ENCODE measurements at regions not wholly inside any gene's neighbourhood (a gene's known extent, or its start where the extent isn't known, plus 50 kb on each side); places are given as distances from the start of the nearest gene placed in this dataset.

- H3K9me3 ChIP-seq (ENCODE audit: low read length) = no peaks in the 10 kb centered on the region
- no peak overlapping the region for H3K27ac ChIP-seq (ENCODE audit: low read length)
- no peak for DNase-seq
- no peaks in the 10 kb centered on the region for H3K9me2 ChIP-seq (replicated peaks; ENCODE audit: insufficient read depth, low read length)
- no peak overlapping the region for H3K4me2 ChIP-seq (ENCODE audit: low read depth, low read length, poor library complexity, severe bottlenecking)
- no peaks in the 10 kb centered on the region for H3K36me3 ChIP-seq (ENCODE audit: insufficient read depth, low read length)
- no peaks in the 10 kb centered on the region for H3K4me1 ChIP-seq (ENCODE audit: low read length)
- H4K20me1 ChIP-seq (ENCODE audit: insufficient read depth, low read depth, low read length) = no peaks in the 10 kb centered on the region
- H2AFZ ChIP-seq (ENCODE audit: low read length) = no peak overlapping the region
- H3K9ac ChIP-seq (ENCODE audit: low read length) = no peak overlapping the region
- H3K79me2 ChIP-seq (ENCODE audit: low read length) = no peaks in the 10 kb centered on the region
- no peaks in the 10 kb centered on the region for H3K27me3 ChIP-seq (ENCODE audit: low read length)
- H3K4me3 ChIP-seq (ENCODE audit: low read length) = no peak overlapping the region
These were observed 263.6 kb downstream of the ACTR3B start for GRCh38 chr7:153023194-153023592.

DNA sequence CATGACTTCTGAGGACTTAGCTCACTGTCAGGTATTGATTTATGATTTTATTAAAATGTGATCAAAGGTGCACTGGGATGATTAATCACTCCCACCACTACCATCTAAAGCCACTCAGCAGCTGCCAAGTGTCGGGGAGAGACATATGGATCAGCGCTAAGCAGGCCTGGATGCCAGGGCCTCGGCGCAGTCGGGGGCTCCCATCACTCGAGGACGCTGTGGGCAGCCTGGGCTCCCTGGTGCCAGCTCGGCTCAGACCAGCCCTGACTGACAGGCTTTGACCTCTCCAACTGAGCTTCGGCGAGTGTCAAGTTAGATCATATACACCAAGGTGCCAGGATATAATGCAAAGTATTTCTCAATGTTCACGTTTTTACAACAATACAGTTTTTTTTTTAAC is 267.7 kb downstream of the ACTR3B start:
- no peaks in the 10 kb centered on the region for H3K27me3 ChIP-seq (ENCODE audit: low read length)
- H3K4me3 ChIP-seq (ENCODE audit: low read length) = no peak overlapping the region
- H3K9me2 ChIP-seq (replicated peaks; ENCODE audit: insufficient read depth, low read length) = no peaks in the 10 kb centered on the region
- H3K27ac ChIP-seq (ENCODE audit: low read length) = no peak overlapping the region
- H4K20me1 ChIP-seq (ENCODE audit: insufficient read depth, low read depth, low read length) = no peaks in the 10 kb centered on the region
- H3K36me3 ChIP-seq (ENCODE audit: insufficient read depth, low read length) = no peaks in the 10 kb centered on the region
- no peak for DNase-seq
- H3K4me1 ChIP-seq (ENCODE audit: low read length) = no peaks in the 10 kb centered on the region
- no peaks in the 10 kb centered on the region for H3K9me3 ChIP-seq (ENCODE audit: low read length)
- no peak overlapping the region for H3K9ac ChIP-seq (ENCODE audit: low read length)
- no peak overlapping the region for H3K4me2 ChIP-seq (ENCODE audit: low read depth, low read length, poor library complexity, severe bottlenecking)
- no peak overlapping the region for H2AFZ ChIP-seq (ENCODE audit: low read length)
- H3K79me2 ChIP-seq (ENCODE audit: low read length) = no peaks in the 10 kb centered on the region

DNA sequence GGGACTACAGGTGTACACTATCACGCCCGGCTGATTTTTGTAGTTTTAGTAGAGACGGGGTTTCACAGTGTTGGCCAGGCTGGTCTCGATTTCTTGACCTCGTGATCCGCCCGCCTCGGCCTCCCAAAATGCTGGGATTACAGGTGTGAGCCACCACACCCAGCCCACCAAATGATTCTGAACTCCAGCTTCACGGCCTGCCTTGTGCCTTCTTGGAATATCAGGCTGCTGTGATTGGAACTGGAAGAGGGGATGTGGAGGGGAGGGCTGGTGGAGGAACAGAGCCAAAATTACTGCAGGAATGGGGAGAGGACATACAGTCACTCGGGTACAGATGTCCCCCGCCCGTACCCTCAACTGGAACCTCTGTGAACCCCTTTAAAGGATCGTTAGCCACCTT is 268.4 kb downstream of the ACTR3B start:
- no peaks in the 10 kb centered on the region for H3K4me1 ChIP-seq (ENCODE audit: low read length)
- no peak overlapping the region for H3K27ac ChIP-seq (ENCODE audit: low read length)
- no peaks in the 10 kb centered on the region for H3K9me2 ChIP-seq (replicated peaks; ENCODE audit: insufficient read depth, low read length)
- H3K79me2 ChIP-seq (ENCODE audit: low read length) = no peaks in the 10 kb centered on the region
- H2AFZ ChIP-seq (ENCODE audit: low read length) = no peak overlapping the region
- H3K27me3 ChIP-seq (ENCODE audit: low read length) = no peaks in the 10 kb centered on the region
- no peak overlapping the region for H3K4me3 ChIP-seq (ENCODE audit: low read length)
- no peaks in the 10 kb centered on the region for H3K9me3 ChIP-seq (ENCODE audit: low read length)
- H3K9ac ChIP-seq (ENCODE audit: low read length) = no peak overlapping the region
- no peaks in the 10 kb centered on the region for H4K20me1 ChIP-seq (ENCODE audit: insufficient read depth, low read depth, low read length)
- no peak overlapping the region for H3K4me2 ChIP-seq (ENCODE audit: low read depth, low read length, poor library complexity, severe bottlenecking)
- DNase-seq = no peak
- H3K36me3 ChIP-seq (ENCODE audit: insufficient read depth, low read length) = no peaks in the 10 kb centered on the region

GRCh38 chr7:153030976-153031375 is 271.4 kb downstream of the ACTR3B start:
- no peaks in the 10 kb centered on the region for H3K9me3 ChIP-seq (ENCODE audit: low read length)
- H3K9ac ChIP-seq (ENCODE audit: low read length) = no peak overlapping the region
- no peaks in the 10 kb centered on the region for H3K79me2 ChIP-seq (ENCODE audit: low read length)
- DNase-seq = no peak
- no peaks in the 10 kb centered on the region for H4K20me1 ChIP-seq (ENCODE audit: insufficient read depth, low read depth, low read length)
- H3K4me2 ChIP-seq (ENCODE audit: low read depth, low read length, poor library complexity, severe bottlenecking) = no peak overlapping the region
- no peaks in the 10 kb centered on the region for H3K36me3 ChIP-seq (ENCODE audit: insufficient read depth, low read length)
- no peaks in the 10 kb centered on the region for H3K9me2 ChIP-seq (replicated peaks; ENCODE audit: insufficient read depth, low read length)
- no peak overlapping the region for H2AFZ ChIP-seq (ENCODE audit: low read length)
- H3K27me3 ChIP-seq (ENCODE audit: low read length) = no peaks in the 10 kb centered on the region
- no peak overlapping the region for H3K4me3 ChIP-seq (ENCODE audit: low read length)
- no peaks in the 10 kb centered on the region for H3K4me1 ChIP-seq (ENCODE audit: low read length)
- no peak overlapping the region for H3K27ac ChIP-seq (ENCODE audit: low read length)

DNA sequence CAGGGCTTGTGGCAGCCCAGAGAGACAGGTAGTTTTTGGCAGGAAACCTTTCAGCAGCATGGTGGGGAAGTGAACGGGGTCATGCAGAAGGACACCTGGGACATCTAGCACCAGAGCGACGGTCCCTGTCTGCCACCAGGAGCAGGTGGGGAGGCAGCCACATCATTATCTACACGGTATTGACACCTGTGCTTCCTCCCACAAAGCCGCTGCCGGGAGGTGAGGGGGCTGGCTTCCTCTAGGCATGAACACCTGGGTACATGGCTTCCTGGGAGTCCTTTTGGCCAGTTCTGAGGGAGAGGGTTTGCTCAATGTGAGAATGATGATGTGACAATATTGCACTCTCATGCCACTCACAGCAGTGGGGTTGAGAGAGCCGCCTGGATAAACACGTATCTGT is 275.2 kb downstream of the ACTR3B start:
- Histone ChIP-seq H3K27me3 (ENCODE audit: low read length) (no peaks in the 10 kb centered on the region), H3K27ac (ENCODE audit: low read length) (no peak overlapping the region), H3K36me3 (ENCODE audit: insufficient read depth, low read length) (no peaks in the 10 kb centered on the region), H3K4me1 (ENCODE audit: low read length) (no peaks in the 10 kb centered on the region), H3K79me2 (ENCODE audit: low read length) (no peaks in the 10 kb centered on the region), H3K4me2 (ENCODE audit: low read depth, low read length, poor library complexity, severe bottlenecking) (no peak overlapping the region), H3K4me3 (ENCODE audit: low read length) (no peak overlapping the region), H4K20me1 (ENCODE audit: insufficient read depth, low read depth, low read length) (no peaks in the 10 kb centered on the region), H3K9ac (ENCODE audit: low read length) (no peak overlapping the region), H3K9me3 (ENCODE audit: low read length) (no peaks in the 10 kb centered on the region), H2AFZ (ENCODE audit: low read length) (no peak overlapping the region), H3K9me2 (replicated peaks; ENCODE audit: insufficient read depth, low read length) (no peaks in the 10 kb centered on the region)
- DNase-seq = no peak

DNA sequence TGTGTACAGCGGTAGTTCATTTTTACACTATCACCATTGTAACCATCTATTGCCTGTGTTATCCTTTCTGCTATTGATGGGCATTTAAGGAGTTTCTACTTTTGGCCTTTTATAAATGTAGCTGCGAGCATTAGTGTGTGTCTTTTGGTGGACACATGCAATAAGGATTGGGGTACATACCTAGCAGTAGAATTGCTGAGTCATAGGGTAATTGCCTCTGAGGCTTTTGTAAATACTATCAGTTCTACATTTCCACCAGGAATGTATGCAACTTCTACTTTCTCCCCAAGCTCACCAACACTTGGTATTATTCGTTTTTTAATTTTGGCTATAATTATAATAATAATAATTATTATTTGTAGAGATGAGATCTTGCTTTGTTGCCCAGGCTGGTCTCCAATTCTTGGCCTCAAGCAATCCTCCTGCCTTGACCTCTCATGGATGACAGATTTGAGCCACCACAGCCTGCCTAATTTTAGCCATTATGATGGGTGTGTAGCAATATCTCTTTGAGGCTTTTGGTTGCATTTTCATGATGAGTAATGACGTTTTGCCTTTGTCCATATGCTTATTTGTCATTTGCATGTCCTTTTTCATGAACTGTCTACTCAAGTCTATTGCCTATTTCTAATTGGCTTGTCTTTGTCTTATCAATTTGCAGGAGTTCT is 277.0 kb downstream of the ACTR3B start:
- Histone ChIP-seq H3K9me3 (ENCODE audit: low read length) (no peaks in the 10 kb centered on the region), H3K4me3 (ENCODE audit: low read length) (no peak overlapping the region), H3K27ac (ENCODE audit: low read length) (no peak overlapping the region), H3K9me2 (replicated peaks; ENCODE audit: insufficient read depth, low read length) (no peaks in the 10 kb centered on the region), H2AFZ (ENCODE audit: low read length) (no peak overlapping the region), H3K79me2 (ENCODE audit: low read length) (no peaks in the 10 kb centered on the region), H3K36me3 (ENCODE audit: insufficient read depth, low read length) (no peaks in the 10 kb centered on the region), H4K20me1 (ENCODE audit: insufficient read depth, low read depth, low read length) (no peaks in the 10 kb centered on the region), H3K4me2 (ENCODE audit: low read depth, low read length, poor library complexity, severe bottlenecking) (no peak overlapping the region), H3K9ac (ENCODE audit: low read length) (no peak overlapping the region), H3K27me3 (ENCODE audit: low read length) (no peaks in the 10 kb centered on the region), H3K4me1 (ENCODE audit: low read length) (no peaks in the 10 kb centered on the region)
- no peak for DNase-seq

DNA sequence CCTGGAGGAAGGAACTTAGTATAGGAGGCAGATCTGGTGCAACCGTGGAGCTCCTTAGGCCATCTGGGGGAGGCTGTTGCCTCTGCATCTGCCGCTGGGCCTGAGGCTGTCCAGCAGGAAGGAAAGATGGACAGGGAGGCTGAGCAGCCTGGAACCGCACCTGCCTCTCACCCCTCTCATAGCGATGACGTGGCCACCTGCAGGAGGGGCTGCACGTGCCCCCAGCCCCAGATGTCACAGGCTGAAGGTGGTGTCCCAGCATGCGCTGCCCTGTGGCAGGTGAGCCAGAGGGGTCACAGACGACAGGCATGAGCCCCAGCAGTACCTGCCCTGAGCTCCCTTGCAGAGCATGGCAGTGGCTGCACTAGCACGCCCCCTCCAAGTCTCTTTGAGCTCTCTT is 283.9 kb downstream of the ACTR3B start:
- H3K4me3 ChIP-seq (ENCODE audit: low read length) = no peak overlapping the region

GRCh38 chr7:153044981-153045380 is 285.4 kb downstream of the ACTR3B start:
- no peak for DNase-seq
- Histone ChIP-seq H3K9me3 (ENCODE audit: low read length) (no peaks in the 10 kb centered on the region), H3K4me3 (ENCODE audit: low read length) (no peak overlapping the region), H3K36me3 (ENCODE audit: insufficient read depth, low read length) (no peaks in the 10 kb centered on the region), H2AFZ (ENCODE audit: low read length) (no peak overlapping the region), H3K27me3 (ENCODE audit: low read length) (no peaks in the 10 kb centered on the region), H3K79me2 (ENCODE audit: low read length) (no peaks in the 10 kb centered on the region), H3K4me2 (ENCODE audit: low read depth, low read length, poor library complexity, severe bottlenecking) (no peak overlapping the region), H3K9me2 (replicated peaks; ENCODE audit: insufficient read depth, low read length) (no peaks in the 10 kb centered on the region), H3K9ac (ENCODE audit: low read length) (no peak overlapping the region), H4K20me1 (ENCODE audit: insufficient read depth, low read depth, low read length) (no peaks in the 10 kb centered on the region), H3K27ac (ENCODE audit: low read length) (no peak overlapping the region), H3K4me1 (ENCODE audit: low read length) (no peaks in the 10 kb centered on the region)

More for the DNA sequence above, 283.9 kb downstream of the ACTR3B start:
- DNase-seq = no peak
- Histone ChIP-seq H3K4me1 (ENCODE audit: low read length) (no peaks in the 10 kb centered on the region), H2AFZ (ENCODE audit: low read length) (no peak overlapping the region), H3K79me2 (ENCODE audit: low read length) (no peaks in the 10 kb centered on the region), H3K9me2 (replicated peaks; ENCODE audit: insufficient read depth, low read length) (no peaks in the 10 kb centered on the region), H3K27me3 (ENCODE audit: low read length) (no peaks in the 10 kb centered on the region), H3K4me2 (ENCODE audit: low read depth, low read length, poor library complexity, severe bottlenecking) (no peak overlapping the region), H4K20me1 (ENCODE audit: insufficient read depth, low read depth, low read length) (no peaks in the 10 kb centered on the region), H3K9ac (ENCODE audit: low read length) (no peak overlapping the region), H3K36me3 (ENCODE audit: insufficient read depth, low read length) (no peaks in the 10 kb centered on the region), H3K27ac (ENCODE audit: low read length) (no peak overlapping the region), H3K9me3 (ENCODE audit: low read length) (no peaks in the 10 kb centered on the region)
